Endothelial cell of umbilical vein (primary cell): ENCODE measurements at regions not wholly inside any gene's neighbourhood (a gene's known extent, or its start where the extent isn't known, plus 50 kb on each side); places are given as distances from the start of the nearest gene placed in this dataset.

ENCODE experiments used
- CTCF ChIP-seq, 2 donors: IDR thresholded peaks; 1 replicate in 1 of 2; 2 replicates in 1 of 2; pipeline ENCODE4 v1.5.1; 2011; ENCODE audit warnings: low read length in 2 of 2, mild to moderate bottlenecking in 2 of 2, moderate library complexity in 2 of 2, control low read depth in 1 of 2, inconsistent platforms in 1 of 2, low read depth in 1 of 2; ENCODE audit not compliant: insufficient read depth in 1 of 2; ENCODE audit errors: extremely low read depth in 1 of 2
- GATA2 ChIP-seq: IDR thresholded peaks from 2 replicates; pipeline ENCODE4 v1.7.0; 2011; ENCODE audit warnings: low read depth, mild to moderate bottlenecking, moderate library complexity, mixed read lengths, low read length; ENCODE audit not compliant: insufficient read length, insufficient read depth
- MAX ChIP-seq: IDR thresholded peaks from 2 replicates; pipeline ENCODE4 v1.6.1; 2011; ENCODE audit not compliant: insufficient read depth, insufficient read length
- POLR2A ChIP-seq: IDR thresholded peaks from 2 replicates; pipeline ENCODE4 v1.6.1; 2012; ENCODE audit warnings: low read depth, mild to moderate bottlenecking, control low read depth, low read length

- TF ChIP-seq CTCF (IDR thresholded peaks at IDR 0.05; ENCODE audit: extremely low read depth in 1 of 2, insufficient read depth in 1 of 2, low read depth in 1 of 2, low read length in 2 of 2) (no peak), MAX (no peak), GATA2 (no peak), POLR2A (no peak)
Observed at GRCh38 chr17:77886387-77886728, 72.1 kb upstream of the TNRC6C start.
